ENCODE measurements at regions not wholly inside any gene's neighbourhood (a gene's known extent, or its start where the extent isn't known, plus 50 kb on each side); places are given as distances from the start of the nearest gene placed in this dataset.

DNA sequence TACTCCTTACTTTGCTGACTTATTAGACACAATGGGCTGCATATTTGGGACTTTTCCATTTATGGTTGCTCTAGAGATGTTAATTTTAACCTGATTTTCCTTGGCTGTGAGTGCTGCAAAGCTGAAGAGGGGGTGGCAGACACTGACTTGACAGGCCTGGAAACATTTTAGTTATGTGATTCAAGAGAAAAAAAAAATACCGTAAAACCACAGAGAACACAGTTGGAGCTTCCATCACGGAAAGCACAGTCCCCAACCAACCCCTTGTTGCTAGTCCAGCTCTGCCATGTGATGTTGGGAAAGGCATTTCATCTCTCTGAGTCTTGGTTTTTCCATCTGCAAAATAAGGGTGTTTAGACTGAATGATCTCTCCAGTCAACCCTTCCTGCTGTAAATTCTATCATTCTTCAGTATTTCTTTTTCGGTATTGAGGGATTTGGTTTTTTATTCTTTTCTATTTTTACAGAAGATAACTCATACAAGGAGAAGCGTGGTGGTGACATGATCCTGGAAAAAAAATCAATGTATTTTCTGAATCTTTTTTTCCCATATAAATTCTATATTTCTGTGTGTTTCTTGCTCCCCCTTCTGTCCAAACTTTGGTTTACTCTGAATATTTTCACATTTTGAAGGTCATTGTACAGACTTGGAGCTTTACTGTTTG lies 246.1 kb downstream of the REEP3 start:
- TF ChIP-seq, protein P1, sequence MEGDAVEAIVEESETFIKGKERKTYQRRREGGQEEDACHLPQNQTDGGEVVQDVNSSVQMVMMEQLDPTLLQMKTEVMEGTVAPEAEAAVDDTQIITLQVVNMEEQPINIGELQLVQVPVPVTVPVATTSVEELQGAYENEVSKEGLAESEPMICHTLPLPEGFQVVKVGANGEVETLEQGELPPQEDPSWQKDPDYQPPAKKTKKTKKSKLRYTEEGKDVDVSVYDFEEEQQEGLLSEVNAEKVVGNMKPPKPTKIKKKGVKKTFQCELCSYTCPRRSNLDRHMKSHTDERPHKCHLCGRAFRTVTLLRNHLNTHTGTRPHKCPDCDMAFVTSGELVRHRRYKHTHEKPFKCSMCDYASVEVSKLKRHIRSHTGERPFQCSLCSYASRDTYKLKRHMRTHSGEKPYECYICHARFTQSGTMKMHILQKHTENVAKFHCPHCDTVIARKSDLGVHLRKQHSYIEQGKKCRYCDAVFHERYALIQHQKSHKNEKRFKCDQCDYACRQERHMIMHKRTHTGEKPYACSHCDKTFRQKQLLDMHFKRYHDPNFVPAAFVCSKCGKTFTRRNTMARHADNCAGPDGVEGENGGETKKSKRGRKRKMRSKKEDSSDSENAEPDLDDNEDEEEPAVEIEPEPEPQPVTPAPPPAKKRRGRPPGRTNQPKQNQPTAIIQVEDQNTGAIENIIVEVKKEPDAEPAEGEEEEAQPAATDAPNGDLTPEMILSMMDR (IDR thresholded peaks at IDR 0.05), result peak; percentile 8 to 56 (median 26)
- no peak for TF ChIP-seq POLR2A (IDR thresholded peaks at IDR 0.05)
